Endothelial cell of umbilical vein (primary cell): ENCODE measurements at regions not wholly inside any gene's neighbourhood (a gene's known extent, or its start where the extent isn't known, plus 50 kb on each side); places are given as distances from the start of the nearest gene placed in this dataset.
"Not testable (repeated sequence)": the region's sequence is repeated elsewhere in the genome, so short reads cannot be mapped to it uniquely, and the experiment has no call there.

Experiments
- BruUV-seq: library from RNA; stranded (reverse); fragments of 400-500 nt; replicated peaks from 2 replicates; lab custom pipeline; 2021; lab: Mats Ljungman, UMichigan
- CTCF ChIA-PET: fragments of 300-600, 350-600 bp; sonication (Branson Sonifier 250); formaldehyde crosslinking; loops from one replicate; lab custom pipeline; 2021; ENCODE audit warnings: antibody characterized with exemption, inconsistent platforms; lab: Charles Lee
- POLR2A ChIA-PET: fragments of 300-600, 350-600 bp; sonication (Branson Sonifier 250); formaldehyde crosslinking; loops from one replicate; lab custom pipeline; 2021; ENCODE audit warnings: antibody characterized with exemption, inconsistent platforms; lab: Charles Lee
- DNase-seq: peaks from one replicate; pipeline ENCODE4 v3.0.0-alpha.2; 2011; ENCODE audit warnings: low read depth, low spot score
- FAIRE-seq: peaks from 2 replicates; lab custom pipeline; 2011; peaks lifted over from hg19 to GRCh38; lab: Jason Lieb, UNC
- H2AFZ ChIP-seq: 2 replicates; pipeline ENCODE4 v1.6.0; 2012; ENCODE audit warnings: low read depth, low read length, control low read depth, inconsistent platforms
- H3K27ac ChIP-seq: 2 replicates; pipeline ENCODE4 v1.5.1; 2011; ENCODE audit warnings: low read depth, mild to moderate bottlenecking, control low read depth, low read length, moderate library complexity; ENCODE audit not compliant: insufficient read depth
- H3K27me3 ChIP-seq, 2 experiments: 2 replicates each; pipeline versions ENCODE4 v1.6.0 to v1.6.1; 2011; ENCODE audit warnings: low read length in 2 of 2, mixed read lengths in 1 of 2; ENCODE audit not compliant: control insufficient read depth in 2 of 2, insufficient read depth in 2 of 2
- H3K36me3 ChIP-seq, 2 experiments: 2 replicates in 1 of 2; 3 replicates in 1 of 2; pipeline ENCODE4 v1.5.1; 2011; ENCODE audit warnings: low read length in 2 of 2, mild to moderate bottlenecking in 1 of 2, moderate library complexity in 1 of 2; ENCODE audit not compliant: control insufficient read depth in 2 of 2, insufficient read depth in 2 of 2; ENCODE audit errors: extremely low read depth in 1 of 2
- H3K4me1 ChIP-seq: 3 replicates; pipeline ENCODE4 v1.5.1; 2011; ENCODE audit warnings: mild to moderate bottlenecking, low read length; ENCODE audit not compliant: control insufficient read depth, insufficient read depth; ENCODE audit errors: extremely low read depth
- H3K4me2 ChIP-seq: 2 replicates; pipeline ENCODE4 v1.6.1; 2011; ENCODE audit warnings: low read length, control low read depth, mixed read lengths; ENCODE audit not compliant: insufficient read depth
- H3K4me3 ChIP-seq, 3 experiments: fragments of 200-600 bp in 1 of 3; sonication (generic), shearing (Covaris generic) in 1 of 3; replicated peaks in 1 of 3; 2 replicates each; pipeline ENCODE4 v1.5.1; 2011 to 2016; ENCODE audit warnings: control low read depth in 3 of 3, low read length in 3 of 3, mild to moderate bottlenecking in 2 of 3, inconsistent platforms in 1 of 3, low read depth in 1 of 3, moderate library complexity in 1 of 3; ENCODE audit not compliant: insufficient read depth in 1 of 3
- H3K79me2 ChIP-seq: 2 replicates; pipeline ENCODE4 v1.6.0; 2012; ENCODE audit warnings: low read length, inconsistent platforms; ENCODE audit not compliant: control insufficient read depth, insufficient read depth
- H3K9ac ChIP-seq: replicated peaks from 2 replicates; pipeline ENCODE3; 2011; ENCODE audit warnings: low read length, control low read depth; ENCODE audit not compliant: insufficient read depth; ENCODE audit errors: extremely low read depth
- H3K9me1 ChIP-seq: replicated peaks from 3 replicates; pipeline ENCODE4 v1.6.0; 2011; ENCODE audit warnings: mild to moderate bottlenecking, low read length; ENCODE audit not compliant: control insufficient read depth, insufficient read depth; ENCODE audit errors: extremely low read depth
- H3K9me3 ChIP-seq: replicated peaks from 2 replicates; pipeline ENCODE4 v1.5.1; 2012; ENCODE audit warnings: low read length, inconsistent platforms; ENCODE audit not compliant: control insufficient read depth, insufficient read depth
- H4K20me1 ChIP-seq: replicated peaks from 2 replicates; pipeline ENCODE3; 2011; ENCODE audit warnings: mild to moderate bottlenecking, low read length; ENCODE audit not compliant: control insufficient read depth, insufficient read depth; ENCODE audit errors: extremely low read depth
- CTCF ChIP-seq, 2 donors: IDR thresholded peaks; 1 replicate in 1 of 2; 2 replicates in 1 of 2; pipeline ENCODE4 v1.5.1; 2011; ENCODE audit warnings: low read length in 2 of 2, mild to moderate bottlenecking in 2 of 2, moderate library complexity in 2 of 2, control low read depth in 1 of 2, inconsistent platforms in 1 of 2, low read depth in 1 of 2; ENCODE audit not compliant: insufficient read depth in 1 of 2; ENCODE audit errors: extremely low read depth in 1 of 2
- EZH2 ChIP-seq: IDR thresholded peaks from 2 replicates; pipeline ENCODE4 v1.6.1; 2012; ENCODE audit warnings: borderline replicate concordance, low read depth, mild to moderate bottlenecking, moderate library complexity, low read length, inconsistent platforms; ENCODE audit not compliant: severe bottlenecking
- FOS ChIP-seq: IDR thresholded peaks from 2 replicates; pipeline ENCODE4 v1.6.1; 2011; ENCODE audit warnings: mild to moderate bottlenecking, low read length, moderate library complexity, borderline replicate concordance; ENCODE audit not compliant: insufficient read depth
- GATA2 ChIP-seq: IDR thresholded peaks from 2 replicates; pipeline ENCODE4 v1.7.0; 2011; ENCODE audit warnings: low read depth, mild to moderate bottlenecking, moderate library complexity, mixed read lengths, low read length; ENCODE audit not compliant: insufficient read length, insufficient read depth
- JUN ChIP-seq: IDR thresholded peaks from 2 replicates; pipeline ENCODE4 v1.6.1; 2011; ENCODE audit warnings: borderline replicate concordance, low read depth; ENCODE audit not compliant: insufficient read length, insufficient read depth
- MAX ChIP-seq: IDR thresholded peaks from 2 replicates; pipeline ENCODE4 v1.6.1; 2011; ENCODE audit not compliant: insufficient read depth, insufficient read length
- MYC ChIP-seq: IDR thresholded peaks from one replicate; pipeline ENCODE4 v1.6.1; 2011; ENCODE audit warnings: mild to moderate bottlenecking, low read depth, low read length
- POLR2A ChIP-seq: IDR thresholded peaks from 2 replicates; pipeline ENCODE4 v1.6.1; 2012; ENCODE audit warnings: low read depth, mild to moderate bottlenecking, control low read depth, low read length
- POLR2AphosphoS5 ChIP-seq: IDR thresholded peaks from 2 replicates; pipeline ENCODE4 v1.6.1; 2012; ENCODE audit warnings: low read depth, mild to moderate bottlenecking, control low read depth, low read length, moderate library complexity; ENCODE audit not compliant: insufficient read depth
- dilution Hi-C: fragments of 300-500 bp; cut with MboI; formaldehyde crosslinking; loops from one replicate; pipeline ENCODE4 v1.15.0; 2019; ENCODE audit warnings: low sequenced_read_pairs; ENCODE audit not compliant: extremely low pct_ligation_motif_present
- intact Hi-C: fragments of 100-400 bp; cut with micrococcal nuclease; formaldehyde crosslinking; loops from one replicate; pipeline ENCODE4 v1.10.0; 2022

GRCh38 chr18:11454040-11454439 is 155.4 kb upstream of the SLC35G4 start:
- H3K9me1 ChIP-seq, result no peaks in the 10 kb centered on the region
- no peaks in the 10 kb centered on the region for H3K9me3 ChIP-seq
- H2AFZ ChIP-seq, result no peak overlapping the region
- no peaks in the 10 kb centered on the region for H3K36me3 ChIP-seq
- H3K79me2 ChIP-seq, result no peaks in the 10 kb centered on the region
- no peak overlapping the region for H3K27ac ChIP-seq
- no peak for FAIRE-seq
- H3K27me3 ChIP-seq, result no peaks in the 10 kb centered on the region
- no peaks in the 10 kb centered on the region for H4K20me1 ChIP-seq
- TF ChIP-seq MAX (no peak), EZH2 (no peak), POLR2AphosphoS5 (no peak), JUN (no peak), POLR2A (no peak), CTCF (IDR thresholded peaks at IDR 0.05; ENCODE audit: extremely low read depth in 1 of 2, insufficient read depth in 1 of 2, low read depth in 1 of 2, low read length in 2 of 2) (no peak), GATA2 (no peak), FOS (no peak), MYC (no peak)
- ChIA-PET CTCF (no interaction called here), POLR2A (no interaction called here)
- DNase-seq, result no peak
- BruUV-seq, result no TSS peak
- no peaks in the 10 kb centered on the region for H3K4me1 ChIP-seq
- no peak overlapping the region for H3K4me2 ChIP-seq
- intact Hi-C loops, result no loop called here
- dilution Hi-C loops, result no loop called here
- H3K4me3 ChIP-seq, result no peak overlapping the region
- no peak overlapping the region for H3K9ac ChIP-seq

GRCh38 chr18:11444169-11444568 is 165.2 kb upstream of the SLC35G4 start:
- not testable (repeated sequence) for BruUV-seq, DNase-seq

More at GRCh38 chr18:11444169-11444568, 165.2 kb upstream of the SLC35G4 start:
- intact Hi-C loops, H3K79me2 ChIP-seq, H3K4me1 ChIP-seq, POLR2A ChIA-PET, H3K9me3 ChIP-seq, H3K27ac ChIP-seq, H3K9me1 ChIP-seq, H4K20me1 ChIP-seq, CTCF ChIA-PET, FAIRE-seq, H3K36me3 ChIP-seq, H3K4me3 ChIP-seq, H3K9ac ChIP-seq, dilution Hi-C loops, H2AFZ ChIP-seq, H3K4me2 ChIP-seq, H3K27me3 ChIP-seq: not testable (repeated sequence)
